Hematopoietic multipotent progenitor cell treated with erythropoietin and hydrocortisone succinate and interleukin-3 and kit ligand, for 4 days (in vitro differentiated cells): ENCODE measurements at regions not wholly inside any gene's neighbourhood (a gene's known extent, or its start where the extent isn't known, plus 50 kb on each side); places are given as distances from the start of the nearest gene placed in this dataset.

Experiments used
- DNase-seq: peaks from one replicate; pipeline ENCODE4 v3.0.0-alpha.2; 2015

DNA sequence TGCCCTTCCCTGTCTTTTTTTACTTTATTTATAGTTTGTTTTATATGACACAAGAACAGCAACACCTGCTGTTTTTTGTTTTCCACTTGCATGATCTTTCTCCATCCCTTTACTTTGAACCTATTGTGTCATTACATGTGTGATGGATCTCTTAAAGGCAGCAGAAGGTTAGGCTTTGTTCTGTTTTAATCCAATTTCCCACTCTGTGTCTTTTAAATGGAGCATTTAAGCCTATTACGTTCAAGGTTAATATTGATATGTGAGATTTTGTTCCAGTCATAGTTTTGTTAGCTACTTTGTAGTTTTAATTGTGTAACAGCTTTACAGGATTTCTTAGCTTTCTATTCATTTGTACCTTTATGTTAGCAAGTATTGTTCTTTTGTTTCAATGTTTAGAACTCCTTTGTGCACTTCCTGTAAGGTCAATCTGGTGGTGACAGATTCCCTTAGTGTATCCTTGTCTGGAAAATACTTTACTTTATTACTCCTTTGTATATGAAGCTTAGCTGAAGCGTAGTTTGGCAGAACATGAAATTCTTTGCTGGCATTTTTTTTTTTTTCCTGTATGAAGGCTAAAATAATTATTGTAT, 1443.0 kb upstream of the LRRTM1 start:
- DNase-seq, result no peak

DNA sequence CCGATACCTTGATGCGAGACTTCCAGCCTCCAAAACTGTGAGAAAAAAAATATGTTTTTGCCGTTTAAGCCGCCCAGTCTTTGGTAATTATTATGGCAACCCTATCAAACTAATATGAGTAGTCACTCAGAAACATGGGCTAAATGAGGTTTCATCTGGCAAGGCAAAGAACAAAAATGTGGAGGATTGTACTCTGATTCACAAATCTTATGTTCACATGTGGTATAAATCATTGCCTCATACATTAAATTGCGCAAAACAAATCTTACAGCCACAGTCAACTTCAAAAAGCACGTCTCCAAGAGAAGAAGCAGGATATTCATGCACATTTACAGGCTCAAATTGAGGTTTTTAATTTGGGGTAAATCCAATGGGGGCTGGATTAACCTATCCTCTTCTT, 1435.4 kb upstream of the LRRTM1 start:
- no peak for DNase-seq

DNA sequence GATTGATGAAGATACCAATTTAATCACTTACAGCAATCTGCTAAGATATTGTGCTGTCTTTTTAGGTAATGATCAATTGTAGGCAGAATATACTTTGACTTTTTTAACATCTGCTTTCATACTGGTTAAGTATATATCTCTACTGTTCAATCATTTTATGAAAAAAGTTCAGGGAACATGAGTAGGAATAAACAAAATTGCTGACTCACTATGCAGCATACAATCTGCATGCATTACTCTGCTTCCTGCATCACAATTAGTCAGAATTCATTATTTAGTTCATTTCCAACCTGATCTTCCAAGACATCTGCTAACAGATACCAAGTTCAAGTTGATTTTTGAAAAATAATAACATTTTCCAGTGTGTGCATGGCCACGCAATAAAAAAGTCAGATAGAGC, 1430.4 kb upstream of the LRRTM1 start:
- peak; percentile 4 for DNase-seq

DNA sequence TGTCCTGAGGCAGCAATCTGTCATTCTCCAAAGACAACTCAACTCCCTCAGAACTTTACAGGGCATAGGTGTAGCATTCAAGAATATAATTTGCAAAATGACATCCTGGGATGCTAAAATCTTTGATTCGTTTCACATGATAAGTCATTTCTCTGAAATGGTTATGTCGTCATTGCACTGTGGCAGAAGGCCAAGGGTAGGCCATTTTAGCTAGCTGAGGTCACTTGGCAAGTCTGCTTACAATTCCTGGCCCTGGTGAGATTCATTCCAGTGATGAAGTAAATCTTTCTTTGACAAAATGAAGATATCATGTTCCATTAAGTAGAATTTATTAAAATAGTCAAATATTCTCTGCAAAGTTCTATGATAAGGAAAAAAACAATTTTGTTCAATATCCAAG, 1410.3 kb upstream of the LRRTM1 start:
- no peak for DNase-seq

DNA sequence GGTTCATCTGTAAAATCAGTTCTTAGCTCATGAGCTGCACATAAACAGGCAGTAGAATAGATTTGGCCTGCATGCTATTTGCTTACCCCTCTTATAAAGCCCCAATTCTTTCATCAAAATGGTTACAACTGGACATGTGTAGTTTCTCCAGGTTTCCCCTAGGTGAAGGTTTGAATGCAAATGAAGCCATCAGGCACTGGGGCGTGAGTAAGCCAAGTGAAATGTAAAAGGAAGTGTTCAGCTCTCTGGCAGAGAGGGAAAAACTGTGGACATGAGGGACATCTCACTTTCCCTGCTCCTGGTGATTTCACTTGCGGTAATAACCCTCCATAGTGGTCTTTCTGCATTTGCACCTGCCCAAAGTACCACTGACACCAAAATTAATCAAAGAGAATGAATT, 1402.3 kb upstream of the LRRTM1 start:
- DNase-seq, result no peak

DNA sequence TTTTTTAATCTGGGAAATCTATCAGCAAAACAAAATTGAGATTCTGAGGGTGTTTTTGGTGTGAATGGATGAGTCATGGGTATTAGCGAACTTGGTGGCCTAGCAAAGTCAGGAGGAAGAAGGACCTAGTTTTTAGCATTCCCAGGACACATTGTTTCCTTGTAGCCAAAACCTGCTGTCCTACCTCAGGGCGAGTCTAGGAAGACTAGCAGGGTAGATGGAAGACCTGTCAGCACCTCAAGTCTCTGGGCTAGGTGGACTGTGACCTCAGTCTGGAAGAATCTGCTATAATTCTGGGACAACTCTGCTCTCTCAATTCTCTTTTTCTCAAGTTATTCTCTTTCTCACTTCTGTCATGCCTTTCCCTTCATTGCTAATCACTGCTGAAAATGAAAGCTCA, 1399.3 kb upstream of the LRRTM1 start:
- DNase-seq, result no peak

DNA sequence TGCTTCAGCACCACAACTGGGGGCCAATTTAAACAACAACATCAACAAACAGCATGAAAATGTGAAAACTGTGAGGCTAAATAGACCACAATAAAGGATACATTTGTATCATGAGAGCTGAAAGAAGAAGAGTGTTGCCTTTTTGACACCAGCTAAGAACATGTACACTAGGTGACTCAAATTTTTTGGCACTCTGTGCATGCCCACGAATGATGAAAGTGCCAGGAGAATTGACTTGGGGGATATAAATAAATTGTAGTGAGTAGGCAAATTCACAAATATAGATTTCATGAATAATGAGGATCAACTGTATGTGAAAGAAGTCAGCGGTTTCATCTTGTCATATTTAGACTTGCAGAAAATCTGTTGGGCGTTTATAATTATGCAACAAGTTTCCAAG, 1388.0 kb upstream of the LRRTM1 start:
- DNase-seq, result no peak

DNA sequence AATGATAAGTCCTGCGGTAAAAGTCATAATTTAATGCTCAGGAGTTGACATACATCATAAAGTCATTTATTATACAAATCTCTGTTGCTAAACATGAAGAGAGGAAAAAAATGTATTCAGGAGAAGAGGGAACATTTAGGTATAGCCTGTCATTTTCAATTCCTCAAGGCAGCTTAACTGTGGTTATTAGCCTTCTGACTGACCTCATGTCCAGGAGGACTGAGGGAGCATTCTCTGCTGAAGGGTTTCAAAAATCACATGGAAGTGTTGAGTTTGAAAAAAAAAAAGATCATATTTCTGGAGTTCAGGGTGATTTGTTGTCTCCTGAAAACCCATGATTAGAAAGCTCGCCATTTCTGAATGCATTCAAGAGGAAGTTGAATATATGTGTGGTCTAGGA, 1371.1 kb upstream of the LRRTM1 start:
- DNase-seq, result peak; percentile 38

DNA sequence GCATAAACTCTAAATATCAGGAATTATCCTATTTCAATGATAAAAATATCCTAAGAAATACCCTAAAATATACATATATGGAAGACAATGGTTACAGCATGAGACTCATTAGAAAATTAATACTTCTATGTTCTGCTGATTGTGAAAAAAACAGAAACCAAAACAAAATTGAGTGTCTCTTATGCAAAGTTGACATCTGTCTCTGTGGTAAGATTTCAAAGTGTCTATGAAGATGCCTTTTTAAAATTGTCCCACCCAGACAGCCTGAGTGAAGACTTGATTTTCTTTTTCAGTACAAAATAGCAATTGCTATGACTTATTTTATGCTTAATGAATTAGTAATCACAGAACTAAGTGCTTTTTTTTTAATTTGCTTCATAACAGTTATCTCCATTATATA, 1368.4 kb upstream of the LRRTM1 start:
- DNase-seq, result peak; percentile 33

DNA sequence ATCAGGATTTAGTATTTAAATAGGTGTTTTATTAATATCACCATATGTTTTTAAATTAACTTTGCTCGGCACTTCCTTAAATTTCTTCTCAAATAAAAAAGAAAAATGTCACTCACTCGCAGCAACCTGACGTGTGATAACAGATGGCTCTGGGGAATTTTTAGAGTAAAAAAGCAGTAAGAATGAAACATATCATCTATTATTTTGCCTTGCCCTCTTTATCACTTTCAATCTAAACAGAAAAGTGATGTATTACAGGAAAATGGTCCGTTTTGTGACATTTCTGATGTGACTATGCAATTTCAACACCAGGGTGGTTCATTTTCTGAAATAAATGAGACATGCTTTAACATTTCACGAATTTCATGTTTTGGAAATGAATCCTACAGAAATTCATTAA, 1368.0 kb upstream of the LRRTM1 start:
- peak; percentile 64 for DNase-seq

DNA sequence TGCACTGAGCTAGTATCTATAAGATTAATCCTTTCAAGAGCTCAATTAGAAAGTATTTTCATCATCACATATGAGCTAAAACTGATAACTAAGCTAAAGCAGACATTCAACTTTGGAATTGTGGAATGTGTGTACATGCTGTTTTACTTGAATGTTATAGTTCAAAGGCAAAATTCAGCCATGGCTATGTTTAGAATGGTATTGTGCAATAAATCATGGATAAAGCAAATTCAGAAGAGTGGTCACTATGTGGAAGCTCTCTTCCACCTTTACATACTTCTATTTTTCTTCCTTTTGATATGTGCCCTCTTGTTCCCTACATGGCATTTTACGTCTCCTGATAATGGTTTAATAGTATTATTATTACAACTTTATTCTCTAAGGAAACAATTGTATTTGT, 1366.3 kb upstream of the LRRTM1 start:
- DNase-seq, result no peak

DNA sequence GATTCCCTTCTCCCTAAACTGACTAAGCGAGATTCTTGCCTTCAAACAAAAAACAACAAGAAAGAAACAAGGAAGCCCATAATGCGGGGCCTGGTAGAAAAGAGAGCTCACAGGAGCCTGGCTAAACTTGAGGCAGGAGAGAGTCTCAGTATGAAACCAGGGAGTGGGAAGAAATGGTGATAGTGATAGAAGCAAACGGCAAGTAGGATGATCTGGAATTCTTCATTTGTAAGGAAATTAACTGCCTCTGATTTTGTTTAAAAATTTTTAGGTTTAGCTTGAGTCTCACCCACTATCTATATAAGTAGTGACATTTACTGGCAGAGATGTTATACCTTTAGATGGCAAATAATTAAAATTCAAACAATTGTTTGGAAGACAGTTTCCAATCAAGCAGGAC, 1356.5 kb upstream of the LRRTM1 start:
- DNase-seq, result no peak

DNA sequence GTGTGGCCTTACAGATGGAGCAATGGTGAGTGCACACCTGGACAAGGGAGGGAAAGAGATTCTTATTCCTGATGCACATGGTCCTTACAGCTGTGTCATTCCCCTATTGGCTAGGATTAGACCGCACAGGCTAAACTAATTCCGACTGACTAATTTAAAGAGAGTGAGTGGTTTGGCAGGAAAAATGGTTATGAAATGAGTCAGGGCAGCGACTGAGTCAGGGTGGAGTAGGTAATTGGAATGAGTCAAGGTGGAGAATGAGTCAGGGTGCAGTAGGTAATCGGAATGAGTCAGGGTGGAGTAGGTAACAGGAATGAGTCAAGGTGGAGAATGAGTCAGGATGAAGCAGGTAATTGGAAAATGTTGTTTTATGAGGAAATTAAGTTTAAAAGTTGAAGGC, 1353.7 kb upstream of the LRRTM1 start:
- DNase-seq, result no peak

DNA sequence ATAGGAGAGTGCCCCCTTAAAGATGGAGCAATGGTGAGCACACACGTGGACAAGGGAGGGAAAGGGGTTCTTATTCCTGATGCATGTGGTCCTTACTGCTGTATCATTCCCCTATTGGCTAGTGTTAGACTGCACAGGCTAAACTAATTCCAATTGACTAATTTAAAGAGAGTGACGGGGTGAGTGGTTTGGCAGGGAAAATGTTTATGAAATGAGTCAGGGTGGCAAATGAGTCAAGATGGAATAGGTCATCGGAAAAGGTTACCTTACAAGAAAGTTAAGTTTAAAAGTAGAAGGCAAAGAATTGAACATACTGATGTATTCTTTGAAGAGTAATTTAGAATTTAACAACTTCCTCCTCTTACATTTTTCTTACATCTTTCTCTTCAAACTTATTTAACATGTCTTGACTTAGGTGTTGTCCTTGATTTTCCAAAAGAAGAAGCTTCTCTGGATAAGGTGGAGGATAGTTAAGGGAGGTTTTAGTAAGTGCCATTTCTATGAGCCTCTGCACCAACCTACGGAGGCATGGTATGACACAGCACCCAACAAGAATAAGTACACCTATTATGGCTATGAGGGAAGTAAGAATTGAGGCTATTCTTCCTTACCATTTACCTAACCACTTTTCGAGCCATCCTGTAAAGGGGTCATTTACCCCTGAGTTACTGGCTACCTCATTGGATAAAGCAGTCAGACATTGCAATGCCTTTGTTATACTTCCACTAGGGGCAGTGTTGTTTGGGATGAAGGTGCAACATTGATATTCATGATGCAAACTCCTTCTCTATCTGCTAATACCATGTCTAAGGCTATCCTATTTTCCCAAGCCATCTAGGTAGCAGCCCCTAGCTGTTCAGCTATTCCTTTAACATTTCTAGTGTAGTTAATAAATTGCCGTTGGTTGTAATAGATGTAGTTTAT, 1345.8 kb upstream of the LRRTM1 start:
- DNase-seq, result peak; percentile 13

DNA sequence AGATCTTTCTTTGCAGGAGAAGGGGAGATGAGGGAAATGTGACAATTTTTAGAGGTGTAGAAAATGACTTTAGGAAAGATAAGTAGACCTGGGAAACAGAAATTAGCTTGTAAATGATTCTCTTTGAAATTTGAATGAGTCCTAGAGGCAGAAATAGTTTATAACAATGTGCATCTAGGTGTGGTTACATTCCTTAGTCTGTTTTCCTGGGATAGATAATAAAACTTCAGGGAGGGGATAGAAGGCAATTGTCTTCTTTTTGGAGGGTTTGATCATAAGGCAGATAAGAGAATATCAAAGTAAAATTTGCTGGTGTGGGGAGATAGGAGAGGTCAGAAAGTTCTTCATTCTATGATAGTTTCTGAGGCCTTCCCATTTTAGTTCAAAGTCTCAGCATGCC, 1344.3 kb upstream of the LRRTM1 start:
- DNase-seq, result no peak

DNA sequence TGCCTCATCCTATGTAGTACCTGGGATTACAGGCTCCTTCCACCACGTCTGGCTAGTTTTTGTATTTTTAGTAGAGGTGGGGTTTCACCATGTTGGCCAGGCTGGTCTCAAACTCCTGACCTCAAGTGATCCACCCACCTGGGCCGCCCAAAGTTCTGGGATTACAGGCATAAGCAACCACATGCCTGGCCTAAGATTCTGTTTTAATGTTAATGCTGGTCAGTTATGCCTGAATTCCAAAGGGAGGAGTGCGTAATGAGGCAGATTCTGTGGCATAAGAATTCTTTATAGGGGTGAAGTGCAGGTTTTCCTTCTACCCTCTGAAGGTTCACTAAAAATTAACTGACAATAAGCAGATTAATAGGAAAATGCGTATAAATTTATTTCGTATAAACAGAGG, 1343.8 kb upstream of the LRRTM1 start:
- no peak for DNase-seq

DNA sequence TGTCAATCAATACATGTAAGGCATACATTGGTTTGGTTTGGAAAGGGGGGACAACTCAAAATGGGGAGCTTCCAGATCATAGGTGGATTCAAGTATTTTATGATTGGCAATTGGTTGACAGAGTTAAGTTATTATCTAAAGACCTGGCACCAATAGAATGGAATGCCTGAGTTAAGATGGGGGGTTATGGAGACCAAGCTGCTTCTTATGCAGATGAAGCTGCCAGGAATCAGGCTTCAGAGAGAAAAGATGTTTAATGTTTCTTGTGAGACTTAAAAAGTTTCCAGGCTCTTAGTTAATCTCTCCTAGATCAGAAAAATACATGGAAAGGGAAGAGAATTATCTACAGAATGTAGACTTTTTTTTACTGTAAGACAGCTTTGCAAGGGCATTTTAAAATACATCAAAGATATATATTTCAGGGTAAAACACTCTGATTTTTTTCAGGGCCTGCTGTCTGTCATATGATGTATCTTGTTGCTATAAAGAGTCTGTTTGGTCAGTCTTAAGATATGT, 1343.2 kb upstream of the LRRTM1 start:
- DNase-seq, result no peak

DNA sequence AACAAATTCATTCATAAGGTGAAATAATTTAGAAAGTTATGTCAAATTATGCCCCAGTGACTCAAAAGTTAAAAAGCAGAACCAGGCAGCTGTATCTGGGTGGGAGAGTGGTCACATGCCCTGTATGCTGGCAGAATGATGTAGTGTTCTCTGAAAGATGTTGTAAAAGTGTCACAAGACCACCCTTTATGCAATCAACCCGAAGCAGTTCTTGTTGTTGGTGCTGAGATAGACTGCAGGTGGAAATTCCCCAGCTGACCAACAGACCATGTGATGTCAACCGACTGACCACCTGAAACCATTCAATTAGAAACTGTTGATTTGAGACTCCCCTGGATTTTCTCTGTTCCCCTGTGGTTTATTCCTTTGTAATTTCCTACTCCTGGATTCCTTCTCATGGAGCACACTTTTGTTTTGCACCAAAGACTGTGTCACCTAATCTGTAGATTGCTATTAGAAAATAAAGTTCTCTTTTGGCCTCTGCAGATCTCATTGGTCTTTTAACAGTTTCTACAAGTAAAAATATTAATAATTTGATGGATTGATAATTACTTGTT, 1341.3 kb upstream of the LRRTM1 start:
- peak; percentile 81 for DNase-seq

DNA sequence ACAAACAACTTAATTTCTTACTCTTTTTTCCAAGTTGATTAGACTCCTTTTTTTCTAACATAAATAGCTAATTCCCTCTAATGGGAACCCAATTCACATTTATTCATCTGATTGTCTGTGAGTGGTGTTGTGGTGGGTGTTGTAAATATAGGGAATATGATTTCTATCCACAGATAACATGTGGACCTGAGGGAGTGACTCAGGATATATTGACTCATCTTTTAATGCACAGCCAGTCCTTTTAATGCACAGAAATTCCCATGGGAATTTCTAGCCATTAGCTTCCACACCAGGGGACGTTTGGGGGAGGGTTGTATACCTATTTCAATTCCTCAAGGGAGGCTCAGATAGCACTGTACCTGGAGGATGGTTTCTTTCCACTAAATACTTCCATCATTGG, 1339.6 kb upstream of the LRRTM1 start:
- DNase-seq, result no peak

DNA sequence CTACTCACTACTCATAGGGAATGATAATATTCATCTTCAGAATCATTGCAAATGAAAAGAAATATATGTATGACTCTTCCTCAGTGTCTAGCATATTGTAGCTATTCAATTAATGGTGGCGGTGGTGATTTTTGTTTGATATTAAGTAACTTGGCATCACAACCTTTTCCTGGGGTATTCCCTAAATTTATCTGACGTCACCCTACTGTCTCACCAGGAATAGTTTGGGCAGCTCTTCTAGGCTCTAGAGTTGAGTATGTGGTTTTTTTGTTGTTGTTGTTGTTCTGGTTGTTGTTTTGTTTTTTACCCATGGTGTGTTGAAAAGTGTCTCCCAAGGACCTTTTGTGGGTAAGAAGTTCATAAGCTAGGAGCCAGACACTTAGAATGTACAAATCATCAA, 1320.3 kb upstream of the LRRTM1 start:
- DNase-seq, result no peak

DNA sequence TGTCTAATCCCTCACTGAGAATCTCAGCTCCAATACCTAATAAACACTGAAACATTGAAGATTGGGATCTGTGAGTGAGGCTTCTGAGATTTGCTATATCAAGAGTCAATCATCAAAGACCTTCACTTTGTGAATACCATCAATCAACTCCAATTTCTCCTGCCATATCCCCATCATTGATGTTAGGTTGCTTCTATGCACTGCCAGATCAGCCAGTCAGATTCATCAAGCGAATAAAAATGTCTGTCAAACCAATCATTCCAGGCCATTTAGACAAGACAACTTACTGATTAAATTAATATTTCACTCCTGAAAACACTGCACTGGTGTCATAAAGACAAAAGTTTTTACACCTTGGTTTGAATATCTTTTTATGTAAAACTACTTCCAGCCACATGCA, 1295.5 kb upstream of the LRRTM1 start:
- no peak for DNase-seq

DNA sequence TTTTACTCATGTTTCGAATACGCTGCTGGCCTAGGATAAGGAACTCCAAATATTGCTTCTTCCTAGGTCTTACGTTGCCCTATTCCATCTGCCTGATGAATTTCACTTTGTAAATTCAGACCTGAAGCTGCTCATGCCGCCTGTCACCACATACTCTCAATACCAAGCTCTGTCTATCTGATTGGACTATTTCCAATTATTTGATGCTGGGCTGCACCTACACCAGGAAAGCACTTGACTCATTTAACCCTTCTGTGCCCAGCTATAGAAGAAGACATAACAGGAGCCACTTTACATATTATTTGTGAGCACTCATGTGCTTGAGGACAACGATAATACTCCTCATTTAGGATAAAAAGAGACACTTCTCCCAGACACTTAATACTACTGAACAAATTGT, 1293.9 kb upstream of the LRRTM1 start:
- DNase-seq, result no peak

DNA sequence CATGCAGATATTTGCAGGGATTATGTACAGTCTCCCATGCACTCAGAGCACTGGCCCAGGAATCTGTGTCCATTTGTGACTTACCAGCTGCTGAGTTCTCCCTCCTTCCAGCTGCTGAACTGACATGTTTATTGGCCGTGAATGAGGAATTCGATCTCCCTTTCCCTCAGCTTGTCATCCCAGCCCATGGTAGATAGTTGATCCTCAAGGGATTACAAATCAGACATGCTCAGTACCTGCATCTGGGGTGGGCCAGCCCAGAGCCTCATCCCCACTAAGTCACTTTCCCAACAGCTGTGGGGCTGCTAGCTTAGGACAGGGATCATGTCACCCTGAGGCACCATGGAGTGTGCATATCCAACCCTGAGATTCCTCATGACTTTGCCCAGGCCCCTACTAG, 1284.9 kb upstream of the LRRTM1 start:
- DNase-seq, result no peak
